Gastroesophageal sphincter (tissue), 3 donors: ENCODE measurements at regions not wholly inside any gene's neighbourhood (a gene's known extent, or its start where the extent isn't known, plus 50 kb on each side); places are given as distances from the start of the nearest gene placed in this dataset.

Experiments
- EP300 ChIP-seq: sonication (generic); formaldehyde crosslinking; IDR thresholded peaks from one replicate; pipeline ENCODE4 v1.6.1; 2017; ENCODE audit warnings: antibody characterized with exemption, mild to moderate bottlenecking
- POLR2A ChIP-seq, 2 donors: fragments of 450-650 bp; IDR thresholded peaks; one replicate each; pipeline ENCODE4 v1.6.1; 2017; ENCODE audit warnings: antibody characterized with exemption in 2 of 2, mild to moderate bottlenecking in 2 of 2, moderate library complexity in 1 of 2
- TF ChIP-seq, protein P1 (sequence below), 4 experiments: fragments of 200-600 bp in 2 of 4; fragments of 450-650 bp in 2 of 4; sonication (generic) in 1 of 4; IDR thresholded peaks; one replicate each; pipeline ENCODE4 v1.5.1; 2017 to 2019; ENCODE audit warnings: antibody characterized with exemption in 4 of 4, mild to moderate bottlenecking in 2 of 4, moderate library complexity in 2 of 4

DNA sequence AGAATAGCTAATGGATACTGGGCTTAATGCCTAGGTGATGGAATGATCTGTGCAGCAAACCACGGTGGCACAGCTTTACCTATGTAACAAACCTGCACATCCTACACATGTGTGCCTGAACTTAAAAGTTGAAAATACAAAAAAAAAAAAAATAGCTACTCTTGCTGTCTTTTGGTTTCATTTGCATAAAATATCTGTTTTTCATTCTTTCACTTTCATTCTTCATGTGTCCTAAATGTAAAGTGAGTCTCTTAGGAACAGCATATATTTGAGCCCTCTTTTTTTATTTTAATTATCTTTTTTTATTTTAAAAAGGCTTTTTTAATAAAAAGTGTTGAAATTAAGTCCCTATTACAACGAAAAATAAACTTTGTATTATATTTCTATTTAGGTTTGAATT is 836.1 kb upstream of the KCND2 start:
- TF ChIP-seq EP300 = no peak
- TF ChIP-seq, protein P1, sequence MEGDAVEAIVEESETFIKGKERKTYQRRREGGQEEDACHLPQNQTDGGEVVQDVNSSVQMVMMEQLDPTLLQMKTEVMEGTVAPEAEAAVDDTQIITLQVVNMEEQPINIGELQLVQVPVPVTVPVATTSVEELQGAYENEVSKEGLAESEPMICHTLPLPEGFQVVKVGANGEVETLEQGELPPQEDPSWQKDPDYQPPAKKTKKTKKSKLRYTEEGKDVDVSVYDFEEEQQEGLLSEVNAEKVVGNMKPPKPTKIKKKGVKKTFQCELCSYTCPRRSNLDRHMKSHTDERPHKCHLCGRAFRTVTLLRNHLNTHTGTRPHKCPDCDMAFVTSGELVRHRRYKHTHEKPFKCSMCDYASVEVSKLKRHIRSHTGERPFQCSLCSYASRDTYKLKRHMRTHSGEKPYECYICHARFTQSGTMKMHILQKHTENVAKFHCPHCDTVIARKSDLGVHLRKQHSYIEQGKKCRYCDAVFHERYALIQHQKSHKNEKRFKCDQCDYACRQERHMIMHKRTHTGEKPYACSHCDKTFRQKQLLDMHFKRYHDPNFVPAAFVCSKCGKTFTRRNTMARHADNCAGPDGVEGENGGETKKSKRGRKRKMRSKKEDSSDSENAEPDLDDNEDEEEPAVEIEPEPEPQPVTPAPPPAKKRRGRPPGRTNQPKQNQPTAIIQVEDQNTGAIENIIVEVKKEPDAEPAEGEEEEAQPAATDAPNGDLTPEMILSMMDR (IDR thresholded peaks at IDR 0.05) = no peak
- TF ChIP-seq POLR2A (IDR thresholded peaks at IDR 0.05) = no peak
